Keratinocyte (primary cell): ENCODE measurements at regions not wholly inside any gene's neighbourhood (a gene's known extent, or its start where the extent isn't known, plus 50 kb on each side); places are given as distances from the start of the nearest gene placed in this dataset.

Source experiments
- EZH2 ChIP-seq: IDR thresholded peaks from one replicate; pipeline ENCODE4 v1.6.1; 2012; ENCODE audit warnings: inconsistent platforms, mild to moderate bottlenecking, low read length, moderate library complexity
- TF ChIP-seq, protein P1 (sequence below), 3 experiments: IDR thresholded peaks in 1 of 3; conservative IDR thresholded peaks in 1 of 3; optimal IDR thresholded peaks in 1 of 3; 2 replicates in 2 of 3; 3 replicates in 1 of 3; pipeline versions ENCODE3 to v1.5.1; 2011; ENCODE audit warnings: low read length in 3 of 3, mild to moderate bottlenecking in 3 of 3, moderate library complexity in 2 of 3, control low read depth in 1 of 3, inconsistent platforms in 1 of 3; ENCODE audit not compliant: insufficient read depth in 2 of 3; ENCODE audit errors: extremely low read depth in 1 of 3

DNA sequence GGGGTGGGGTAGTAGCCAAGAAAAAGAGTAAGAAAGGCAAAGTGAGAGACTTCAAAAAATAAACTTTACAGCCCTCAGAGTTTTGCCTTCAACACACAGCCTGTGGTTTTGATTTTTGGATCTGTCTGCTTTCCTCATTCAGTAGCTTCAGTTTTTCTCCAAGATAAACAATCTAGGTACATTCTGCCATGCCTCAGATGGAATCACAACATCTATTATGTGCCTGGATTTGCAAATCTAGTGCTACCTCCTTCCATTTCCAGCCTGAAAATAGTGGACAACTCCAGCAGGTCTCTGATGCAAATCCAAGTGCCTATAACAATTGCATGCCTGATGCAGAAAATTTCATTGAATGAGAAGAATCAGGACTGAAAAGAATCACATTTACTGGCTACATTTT is 206.6 kb upstream of the GUCY1A2 start:
- TF ChIP-seq, protein P1, sequence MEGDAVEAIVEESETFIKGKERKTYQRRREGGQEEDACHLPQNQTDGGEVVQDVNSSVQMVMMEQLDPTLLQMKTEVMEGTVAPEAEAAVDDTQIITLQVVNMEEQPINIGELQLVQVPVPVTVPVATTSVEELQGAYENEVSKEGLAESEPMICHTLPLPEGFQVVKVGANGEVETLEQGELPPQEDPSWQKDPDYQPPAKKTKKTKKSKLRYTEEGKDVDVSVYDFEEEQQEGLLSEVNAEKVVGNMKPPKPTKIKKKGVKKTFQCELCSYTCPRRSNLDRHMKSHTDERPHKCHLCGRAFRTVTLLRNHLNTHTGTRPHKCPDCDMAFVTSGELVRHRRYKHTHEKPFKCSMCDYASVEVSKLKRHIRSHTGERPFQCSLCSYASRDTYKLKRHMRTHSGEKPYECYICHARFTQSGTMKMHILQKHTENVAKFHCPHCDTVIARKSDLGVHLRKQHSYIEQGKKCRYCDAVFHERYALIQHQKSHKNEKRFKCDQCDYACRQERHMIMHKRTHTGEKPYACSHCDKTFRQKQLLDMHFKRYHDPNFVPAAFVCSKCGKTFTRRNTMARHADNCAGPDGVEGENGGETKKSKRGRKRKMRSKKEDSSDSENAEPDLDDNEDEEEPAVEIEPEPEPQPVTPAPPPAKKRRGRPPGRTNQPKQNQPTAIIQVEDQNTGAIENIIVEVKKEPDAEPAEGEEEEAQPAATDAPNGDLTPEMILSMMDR (optimal IDR thresholded peaks at IDR 0.05 in 1 of 3, IDR thresholded peaks at IDR 0.05 in 1 of 3, conservative IDR thresholded peaks at IDR 0.05 in 1 of 3; ENCODE audit: extremely low read depth in 1 of 3, insufficient read depth in 2 of 3, low read length in 3 of 3) = no peak
- no peak for TF ChIP-seq EZH2
